ENCODE measurements at regions not wholly inside any gene's neighbourhood (a gene's known extent, or its start where the extent isn't known, plus 50 kb on each side); places are given as distances from the start of the nearest gene placed in this dataset.

- no peak for DNase-seq
Measured at GRCh38 chr2:46829231-46829995, 86.2 kb downstream of the MCFD2 start.

- DNase-seq: no peak
Measured at GRCh38 chr2:46828491-46829230, 86.9 kb downstream of the MCFD2 start.

- no peak for DNase-seq
Measured at GRCh38 chr2:46828135-46828438, 87.5 kb downstream of the MCFD2 start.

- DNase-seq: no peak
Measured at GRCh38 chr2:46827274-46828134, 88.1 kb downstream of the MCFD2 start.

GRCh38 chr2:46826569-46827245 is 88.9 kb downstream of the MCFD2 start:
- DNase-seq: no peak

- DNase-seq: no peak
Measured at GRCh38 chr2:46825939-46826568, 89.6 kb downstream of the MCFD2 start.

- no peak for DNase-seq
Measured at GRCh38 chr2:46825231-46825938, 90.2 kb downstream of the MCFD2 start.

GRCh38 chr2:46824611-46825010 is 91.0 kb downstream of the MCFD2 start:
- DNase-seq: no peak

GRCh38 chr2:46821600-46821999 is 94.0 kb downstream of the MCFD2 start:
- no peak for DNase-seq

GRCh38 chr2:46818819-46819218 is 96.8 kb downstream of the MCFD2 start:
- DNase-seq: no peak

GRCh38 chr2:46818141-46818621 is 97.4 kb downstream of the MCFD2 start:
- DNase-seq: no peak

- no peak for DNase-seq
Measured at GRCh38 chr2:46816846-46817726, 98.5 kb downstream of the MCFD2 start.

GRCh38 chr2:46816151-46816845 is 99.3 kb downstream of the MCFD2 start:
- DNase-seq: no peak

- no peak for DNase-seq
Measured at GRCh38 chr2:46815121-46815802, 100.3 kb downstream of the MCFD2 start.

- DNase-seq: no peak
Measured at GRCh38 chr2:46814160-46814961, 101.2 kb downstream of the MCFD2 start.

GRCh38 chr2:46813680-46814079 is 101.9 kb downstream of the MCFD2 start:
- no peak for DNase-seq

GRCh38 chr2:46813020-46813415 is 102.6 kb downstream of the MCFD2 start:
- DNase-seq: no peak
